Kidney epithelial cell (primary cell): ENCODE measurements at regions not wholly inside any gene's neighbourhood (a gene's known extent, or its start where the extent isn't known, plus 50 kb on each side); places are given as distances from the start of the nearest gene placed in this dataset.

ENCODE experiments used
- DNase-seq: peaks from one replicate; pipeline ENCODE4 v3.0.0-alpha.2; 2010; ENCODE audit warnings: low read depth
- H3K27me3 ChIP-seq: 2 replicates; pipeline ENCODE4 v1.6.0; 2011; ENCODE audit warnings: low read length; ENCODE audit not compliant: control insufficient read depth, insufficient read depth
- H3K36me3 ChIP-seq: 2 replicates; pipeline ENCODE4 v1.5.1; 2011; ENCODE audit warnings: low read length; ENCODE audit not compliant: control insufficient read depth, insufficient read depth
- H3K4me3 ChIP-seq: 2 replicates; pipeline ENCODE4 v1.5.1; 2011; ENCODE audit warnings: low read depth, mild to moderate bottlenecking, control low read depth, low read length
- CTCF ChIP-seq: IDR thresholded peaks from 2 replicates; pipeline ENCODE4 v1.5.1; 2011; ENCODE audit warnings: mild to moderate bottlenecking, moderate library complexity, low read length, control low read depth, inconsistent platforms; ENCODE audit not compliant: insufficient read depth, poor library complexity, severe bottlenecking

- Histone ChIP-seq H3K4me3 (no peak overlapping the region), H3K27me3 (no peaks in the 10 kb centered on the region), H3K36me3 (no peaks in the 10 kb centered on the region)
- TF ChIP-seq CTCF, result no peak
- DNase-seq, result no peak
These were observed 81.5 kb upstream of the THUMPD2 start for GRCh38 chr2:39860538-39860937.

- H3K27me3 ChIP-seq, result no peaks in the 10 kb centered on the region
- no peak for TF ChIP-seq CTCF
- DNase-seq, result no peak
- no peaks in the 10 kb centered on the region for H3K36me3 ChIP-seq
- H3K4me3 ChIP-seq, result no peak overlapping the region
These were observed 79.6 kb upstream of the THUMPD2 start for GRCh38 chr2:39858677-39859076.

GRCh38 chr2:39855856-39856255 is 76.8 kb upstream of the THUMPD2 start:
- no peak for DNase-seq
- Histone ChIP-seq H3K4me3 (no peak overlapping the region), H3K36me3 (no peaks in the 10 kb centered on the region), H3K27me3 (no peaks in the 10 kb centered on the region)
- TF ChIP-seq CTCF, result no peak

- no peak overlapping the region for H3K4me3 ChIP-seq
- no peaks in the 10 kb centered on the region for H3K27me3 ChIP-seq
- no peak for TF ChIP-seq CTCF
- no peaks in the 10 kb centered on the region for H3K36me3 ChIP-seq
- DNase-seq, result no peak
These were observed 75.7 kb upstream of the THUMPD2 start for GRCh38 chr2:39854771-39855170.

GRCh38 chr2:39852831-39853230 is 73.8 kb upstream of the THUMPD2 start:
- no peak for DNase-seq
- H3K4me3 ChIP-seq, result no peak overlapping the region
- H3K36me3 ChIP-seq, result no peaks in the 10 kb centered on the region
- H3K27me3 ChIP-seq, result no peaks in the 10 kb centered on the region
- no peak for TF ChIP-seq CTCF

- no peak overlapping the region for H3K4me3 ChIP-seq
- DNase-seq, result no peak
These were observed 72.6 kb upstream of the THUMPD2 start for GRCh38 chr2:39851651-39852110.

More at GRCh38 chr2:39851651-39852110, 72.6 kb upstream of the THUMPD2 start:
- no peak for TF ChIP-seq CTCF
- Histone ChIP-seq H3K27me3 (no peaks in the 10 kb centered on the region), H3K36me3 (no peaks in the 10 kb centered on the region)
